GM12878 (cell line): ENCODE measurements at regions not wholly inside any gene's neighbourhood (a gene's known extent, or its start where the extent isn't known, plus 50 kb on each side); places are given as distances from the start of the nearest gene placed in this dataset.

Experiments
- ATAC-seq: fragments of 200-7000 bp; cut with Tn5 transposase; 3 replicates; pipeline ENCODE4 v1.9.1; 2020; ENCODE audit warnings: mild to moderate bottlenecking, moderate library complexity
- BruUV-seq: library from RNA; stranded (reverse); fragments of 400-500 nt; replicated peaks from 2 replicates; lab custom pipeline; 2021; lab: Mats Ljungman, UMichigan
- CTCF ChIA-PET: fragments of 300-600 bp; sonication (Branson Sonifier 250); formaldehyde crosslinking; extraction: SDS; loops from one replicate; lab custom pipeline; 2021; ENCODE audit warnings: inconsistent platforms; lab: Yijun Ruan, JAX
- POLR2A ChIA-PET: fragments of 350-600 bp; formaldehyde crosslinking; extraction: SDS; loops from one replicate; lab custom pipeline; 2021; ENCODE audit warnings: inconsistent platforms; lab: Charles Lee
- RAD21 ChIA-PET: fragments of 300-600 bp; sonication (Branson Sonifier 250); formaldehyde crosslinking; loops from one replicate; lab custom pipeline; 2023; ENCODE audit warnings: antibody characterized with exemption; ENCODE audit not compliant: unreplicated experiment; lab: Charles Lee
- SMC1A ChIA-PET: fragments of 300-600 bp; sonication (Branson Sonifier 250); formaldehyde crosslinking; loops from one replicate; lab custom pipeline; 2023; ENCODE audit not compliant: unreplicated experiment, uncharacterized antibody; lab: Charles Lee
- DNase-seq: peaks from one replicate; pipeline ENCODE4 v3.0.0-alpha.2; 2011; ENCODE audit warnings: low read depth, low spot score
- FAIRE-seq: peaks from 3 replicates; lab custom pipeline; 2011; peaks lifted over from hg19 to GRCh38; lab: Jason Lieb, UNC
- H2AFZ ChIP-seq: 2 replicates; pipeline ENCODE4 v1.6.0; 2011; ENCODE audit warnings: low read depth, low read length, control low read depth; ENCODE audit not compliant: control insufficient read depth
- H3K27ac ChIP-seq: 2 replicates; pipeline ENCODE4 v1.5.1; 2011; ENCODE audit warnings: control low read depth; ENCODE audit not compliant: control insufficient read depth, insufficient read depth
- H3K27me3 ChIP-seq, 2 experiments: replicated peaks in 1 of 2; 2 replicates each; pipeline versions ENCODE4 v1.6.0 to v1.6.1; 2011; ENCODE audit warnings: low read length in 1 of 2; ENCODE audit not compliant: control insufficient read depth in 2 of 2, insufficient read depth in 2 of 2
- H3K36me3 ChIP-seq, 2 experiments: 2 replicates each; pipeline ENCODE4 v1.5.1; 2011; ENCODE audit warnings: low read length in 1 of 2; ENCODE audit not compliant: control insufficient read depth in 2 of 2, insufficient read depth in 2 of 2
- H3K4me1 ChIP-seq: 2 replicates; pipeline ENCODE4 v1.6.1; 2011; ENCODE audit warnings: mild to moderate bottlenecking, low read length, moderate library complexity, mixed read lengths; ENCODE audit not compliant: control insufficient read depth, insufficient read depth
- H3K4me2 ChIP-seq: 2 replicates; pipeline ENCODE4 v1.6.0; 2011; ENCODE audit warnings: control low read depth; ENCODE audit not compliant: control insufficient read depth, insufficient read depth
- H3K4me3 ChIP-seq: fragments of 200-600 bp; sonication (generic); 2 replicates; pipeline ENCODE4 v1.5.1; 2016
- H3K79me2 ChIP-seq: 2 replicates; pipeline ENCODE4 v1.6.0; 2011; ENCODE audit warnings: low read length; ENCODE audit not compliant: control insufficient read depth, insufficient read depth
- H3K9ac ChIP-seq: 2 replicates; pipeline ENCODE4 v1.8.0; 2011; ENCODE audit warnings: low read length, control low read depth, mixed read lengths; ENCODE audit not compliant: control insufficient read depth, insufficient read depth
- H3K9me3 ChIP-seq: replicated peaks from 3 replicates; pipeline ENCODE4 v1.5.1; 2011; ENCODE audit warnings: mild to moderate bottlenecking, low read length; ENCODE audit not compliant: control insufficient read depth, insufficient read depth
- H4K20me1 ChIP-seq: 2 replicates; pipeline ENCODE4 v1.6.0; 2011; ENCODE audit not compliant: control insufficient read depth, insufficient read depth
- ATF2 ChIP-seq: IDR thresholded peaks from 2 replicates; pipeline ENCODE4 v1.6.1; 2012; ENCODE audit warnings: low read length, inconsistent platforms
- ATF7 ChIP-seq: fragments of 450-650 bp; IDR thresholded peaks from 2 replicates; pipeline ENCODE4 v1.6.1; 2016; ENCODE audit warnings: low read depth, mild to moderate bottlenecking
- BCL3 ChIP-seq: IDR thresholded peaks from 2 replicates; pipeline ENCODE4 v1.6.1; 2011; ENCODE audit warnings: borderline replicate concordance, low read depth, mild to moderate bottlenecking, moderate library complexity, low read length; ENCODE audit not compliant: insufficient read depth, poor library complexity, severe bottlenecking
- BRCA1 ChIP-seq: IDR thresholded peaks from 2 replicates; pipeline ENCODE4 v1.6.1; 2011; ENCODE audit warnings: low read depth, low read length, improper control_type of control experiment
- CEBPZ ChIP-seq: fragments of 150-350 bp; IDR thresholded peaks from 2 replicates; pipeline ENCODE4 v1.6.1; 2016; ENCODE audit warnings: low read depth, low read length
- GATAD2B ChIP-seq: fragments of 450-650 bp; conservative IDR thresholded peaks from 2 replicates; pipeline ENCODE4 v1.6.1; 2017; ENCODE audit warnings: low read depth, mild to moderate bottlenecking, moderate library complexity
- HDAC6 ChIP-seq: fragments of 200-600 bp; sonication (generic); IDR thresholded peaks from one replicate; pipeline ENCODE4 v1.8.0; 2017; ENCODE audit warnings: antibody characterized with exemption; ENCODE audit not compliant: unreplicated experiment
- IRF3 ChIP-seq: fragments of 450-650 bp; IDR thresholded peaks from 2 replicates; pipeline ENCODE4 v1.6.1; 2014; ENCODE audit warnings: mild to moderate bottlenecking
- KDM1A ChIP-seq: fragments of 200-600 bp; sonication (generic); IDR thresholded peaks from 2 replicates; pipeline ENCODE4 v1.6.1; 2016; ENCODE audit warnings: borderline replicate concordance
- KLF5 ChIP-seq: fragments of 450-650 bp; IDR thresholded peaks from 2 replicates; pipeline ENCODE4 v1.6.1; 2014; ENCODE audit warnings: mild to moderate bottlenecking; ENCODE audit not compliant: partially characterized antibody
- NFIC ChIP-seq: IDR thresholded peaks from 2 replicates; pipeline ENCODE4 v1.6.1; 2012; ENCODE audit warnings: low read depth, mild to moderate bottlenecking, inconsistent platforms, low read length, moderate library complexity
- NFYA ChIP-seq: IDR thresholded peaks from 2 replicates; pipeline ENCODE4 v1.6.1; 2011; ENCODE audit warnings: low read depth, mild to moderate bottlenecking, low read length, improper control_type of control experiment, borderline replicate concordance
- NFYB ChIP-seq: IDR thresholded peaks from 2 replicates; pipeline ENCODE4 v1.6.1; 2011; ENCODE audit warnings: low read depth, mild to moderate bottlenecking, low read length, improper control_type of control experiment, moderate library complexity; ENCODE audit not compliant: insufficient read depth
- RCOR1 ChIP-seq: conservative IDR thresholded peaks from 2 replicates; pipeline ENCODE4 v1.6.1; 2012; ENCODE audit warnings: low read depth, low read length, improper control_type of control experiment
- SP1 ChIP-seq: IDR thresholded peaks from one replicate; pipeline ENCODE4 v1.6.1; 2011; ENCODE audit warnings: low read depth, low read length
- USF1 ChIP-seq: IDR thresholded peaks from 2 replicates; pipeline ENCODE4 v1.6.1; 2011; ENCODE audit warnings: borderline replicate concordance, low read depth, mild to moderate bottlenecking, moderate library complexity, mixed read lengths, low read length; ENCODE audit not compliant: insufficient read depth; ENCODE audit errors: extremely low read length
- ZNF622 ChIP-seq: fragments of 450-650 bp; IDR thresholded peaks from 2 replicates; pipeline ENCODE4 v1.6.1; 2017; ENCODE audit warnings: mild to moderate bottlenecking, inconsistent platforms
- in situ Hi-C: fragments of 300-500 bp; cut with MboI; formaldehyde crosslinking; loops from 9 replicates; pipeline ENCODE4 v1.14.3; 2018; ENCODE audit warnings: mixed read lengths
- intact Hi-C: fragments of 100-400 bp; cut with micrococcal nuclease; formaldehyde crosslinking; loops from one replicate; pipeline ENCODE4 v1.14.2; 2022; ENCODE audit not compliant: unreplicated experiment

GRCh38 chr13:76758257-76758656 is 127.9 kb downstream of the KCTD12 start:
- Histone ChIP-seq H3K4me3 (no peak overlapping the region), H4K20me1 (no peaks in the 10 kb centered on the region), H3K9ac (no peak overlapping the region), H3K9me3 (no peaks in the 10 kb centered on the region), H2AFZ (no peak overlapping the region), H3K79me2 (no peaks in the 10 kb centered on the region), H3K36me3 (no peaks in the 10 kb centered on the region), H3K27me3 (no peaks in the 10 kb centered on the region; a peak in 1 of 4 replicates), H3K4me2 (no peak overlapping the region), H3K4me1 (no peaks in the 10 kb centered on the region), H3K27ac (no peak overlapping the region)
- POLR2A ChIA-PET: no interaction called here
- intact Hi-C loops: no loop called here
- BruUV-seq: no TSS peak
- RAD21 ChIA-PET: no interaction called here
- SMC1A ChIA-PET: no interaction called here
- ATAC-seq (no peak), DNase-seq (no peak), FAIRE-seq (no peak)
- CTCF ChIA-PET: no interaction called here
- in situ Hi-C loops: no loop called here
- no peak for TF ChIP-seq IRF3
- no peak for TF ChIP-seq RCOR1
- TF ChIP-seq GATAD2B: no peak
- TF ChIP-seq CEBPZ: no peak
- no peak for TF ChIP-seq NFYB
- TF ChIP-seq KLF5: no peak
- TF ChIP-seq BCL3: no peak
- TF ChIP-seq NFIC: no peak
- TF ChIP-seq ATF2: no peak
- no peak for TF ChIP-seq SP1
- no peak for TF ChIP-seq HDAC6
- TF ChIP-seq USF1: no peak
- no peak for TF ChIP-seq KDM1A
- TF ChIP-seq ATF7: no peak
- TF ChIP-seq ZNF622: no peak
- no peak for TF ChIP-seq NFYA
- TF ChIP-seq BRCA1: no peak
